ENCODE measurements at regions not wholly inside any gene's neighbourhood (a gene's known extent, or its start where the extent isn't known, plus 50 kb on each side); places are given as distances from the start of the nearest gene placed in this dataset.

DNA sequence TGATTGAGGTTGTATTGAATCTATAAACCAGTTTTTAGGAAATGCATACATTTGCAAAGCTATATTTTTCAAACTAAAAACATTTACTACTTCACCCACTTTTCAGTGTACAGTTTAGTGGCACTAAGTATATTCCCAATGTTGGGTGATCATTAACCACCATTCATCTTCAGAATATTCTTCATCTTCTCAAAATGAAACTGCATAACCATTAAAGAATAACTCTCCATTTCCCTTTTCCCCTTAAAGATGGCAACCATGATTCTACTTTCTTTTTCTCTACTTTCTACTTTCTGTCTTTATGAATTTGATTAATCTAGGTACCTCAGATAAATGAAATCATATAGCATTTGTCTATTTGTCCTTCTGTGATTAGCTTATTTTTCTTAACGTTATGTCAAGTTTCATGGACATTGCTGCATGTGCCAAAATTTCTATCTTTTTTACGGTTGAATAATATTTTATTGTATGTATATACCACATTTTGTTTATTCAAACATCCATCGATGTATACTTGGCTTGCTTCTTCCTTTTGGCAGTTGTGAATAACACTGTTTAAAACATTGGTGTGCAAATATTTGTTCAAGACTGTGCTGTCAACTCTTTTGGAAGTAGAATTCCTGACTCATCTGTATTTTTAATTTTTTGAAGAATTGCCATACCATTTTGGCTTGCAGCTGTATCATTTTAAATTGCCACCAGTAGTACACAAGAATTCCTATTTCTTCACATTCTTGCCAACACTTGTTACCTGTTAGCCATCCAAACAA, 104.9 kb downstream of the RPRM start:
- no peaks in the 10 kb centered on the region for H3K4me1 ChIP-seq
- no peak overlapping the region for H2AFZ ChIP-seq
- H3K36me3 ChIP-seq (ENCODE audit: control insufficient read depth, insufficient read depth, low read length): no peaks in the 10 kb centered on the region
- H3K4me3 ChIP-seq (ENCODE audit: low read depth, low read length): no peak overlapping the region
- TF ChIP-seq, protein P1, sequence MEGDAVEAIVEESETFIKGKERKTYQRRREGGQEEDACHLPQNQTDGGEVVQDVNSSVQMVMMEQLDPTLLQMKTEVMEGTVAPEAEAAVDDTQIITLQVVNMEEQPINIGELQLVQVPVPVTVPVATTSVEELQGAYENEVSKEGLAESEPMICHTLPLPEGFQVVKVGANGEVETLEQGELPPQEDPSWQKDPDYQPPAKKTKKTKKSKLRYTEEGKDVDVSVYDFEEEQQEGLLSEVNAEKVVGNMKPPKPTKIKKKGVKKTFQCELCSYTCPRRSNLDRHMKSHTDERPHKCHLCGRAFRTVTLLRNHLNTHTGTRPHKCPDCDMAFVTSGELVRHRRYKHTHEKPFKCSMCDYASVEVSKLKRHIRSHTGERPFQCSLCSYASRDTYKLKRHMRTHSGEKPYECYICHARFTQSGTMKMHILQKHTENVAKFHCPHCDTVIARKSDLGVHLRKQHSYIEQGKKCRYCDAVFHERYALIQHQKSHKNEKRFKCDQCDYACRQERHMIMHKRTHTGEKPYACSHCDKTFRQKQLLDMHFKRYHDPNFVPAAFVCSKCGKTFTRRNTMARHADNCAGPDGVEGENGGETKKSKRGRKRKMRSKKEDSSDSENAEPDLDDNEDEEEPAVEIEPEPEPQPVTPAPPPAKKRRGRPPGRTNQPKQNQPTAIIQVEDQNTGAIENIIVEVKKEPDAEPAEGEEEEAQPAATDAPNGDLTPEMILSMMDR (IDR thresholded peaks at IDR 0.05): no peak
- no peaks in the 10 kb centered on the region for H3K79me2 ChIP-seq
- no peaks in the 10 kb centered on the region for H3K27me3 ChIP-seq (ENCODE audit: control insufficient read depth, insufficient read depth, low read length)
- no peak overlapping the region for H3K9ac ChIP-seq
- no peaks in the 10 kb centered on the region for H3K9me3 ChIP-seq (ENCODE audit: control insufficient read depth, low read length)
- no peak overlapping the region for H3K27ac ChIP-seq
- H3K4me2 ChIP-seq (ENCODE audit: low read length): no peak overlapping the region

DNA sequence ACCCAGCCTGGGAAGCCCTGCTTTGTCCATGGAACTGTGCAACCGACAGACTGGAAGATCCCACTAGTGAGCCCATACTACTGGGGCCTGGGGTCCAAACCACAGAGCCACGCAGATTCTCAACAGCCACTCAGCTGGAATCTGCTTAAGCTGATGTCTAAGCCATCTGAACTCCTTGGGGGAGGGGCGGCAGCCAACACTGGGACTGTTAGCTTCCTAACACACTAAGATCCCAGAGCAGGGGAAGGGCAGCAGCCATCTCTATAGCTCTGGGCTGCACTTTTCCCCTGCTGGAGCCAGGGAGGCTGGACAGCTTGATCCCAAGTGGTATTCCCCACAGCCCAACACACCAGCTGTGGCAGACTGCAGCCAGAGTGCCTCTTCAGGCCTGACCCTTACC, 118.3 kb downstream of the RPRM start:
- no peak overlapping the region for H2AFZ ChIP-seq
- H3K9ac ChIP-seq: no peak overlapping the region
- no peaks in the 10 kb centered on the region for H3K27me3 ChIP-seq (ENCODE audit: control insufficient read depth, insufficient read depth, low read length)
- no peak overlapping the region for H3K4me3 ChIP-seq (ENCODE audit: low read depth, low read length)
- no peaks in the 10 kb centered on the region for H3K36me3 ChIP-seq (ENCODE audit: control insufficient read depth, insufficient read depth, low read length)
- H3K79me2 ChIP-seq: no peaks in the 10 kb centered on the region
- TF ChIP-seq, protein P1 (IDR thresholded peaks at IDR 0.05): no peak
- H3K4me1 ChIP-seq: no peaks in the 10 kb centered on the region
- H3K9me3 ChIP-seq (ENCODE audit: control insufficient read depth, low read length): no peaks in the 10 kb centered on the region
- H3K27ac ChIP-seq: no peak overlapping the region
- H3K4me2 ChIP-seq (ENCODE audit: low read length): no peak overlapping the region

DNA sequence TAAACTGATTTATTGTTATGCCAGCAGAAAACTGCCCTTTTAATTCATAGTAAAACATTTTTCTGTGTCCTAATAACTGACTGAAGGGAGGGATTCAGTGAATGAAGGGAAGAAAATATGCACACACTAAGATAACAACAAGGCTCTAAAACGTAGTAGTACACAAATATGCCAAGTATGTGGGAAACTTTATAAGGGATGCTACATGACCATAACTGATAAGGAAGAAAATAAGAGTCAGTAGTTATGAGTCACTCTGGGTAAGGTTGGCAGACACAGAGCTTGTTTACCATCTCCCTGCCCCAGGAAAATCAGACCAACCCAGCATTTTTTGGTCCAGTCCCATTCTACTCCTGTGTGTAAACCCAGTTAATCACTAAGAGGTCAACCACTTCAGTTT, 124.2 kb downstream of the RPRM start:
- no peaks in the 10 kb centered on the region for H3K4me1 ChIP-seq
- no peaks in the 10 kb centered on the region for H3K27me3 ChIP-seq (ENCODE audit: control insufficient read depth, insufficient read depth, low read length)
- H2AFZ ChIP-seq: no peak overlapping the region
- TF ChIP-seq, protein P1 (IDR thresholded peaks at IDR 0.05): no peak
- no peak overlapping the region for H3K9ac ChIP-seq
- no peaks in the 10 kb centered on the region for H3K36me3 ChIP-seq (ENCODE audit: control insufficient read depth, insufficient read depth, low read length)
- no peak overlapping the region for H3K27ac ChIP-seq
- H3K4me3 ChIP-seq (ENCODE audit: low read depth, low read length): no peak overlapping the region
- H3K79me2 ChIP-seq: no peaks in the 10 kb centered on the region
- H3K9me3 ChIP-seq (ENCODE audit: control insufficient read depth, low read length): no peaks in the 10 kb centered on the region
- H3K4me2 ChIP-seq (ENCODE audit: low read length): no peak overlapping the region

DNA sequence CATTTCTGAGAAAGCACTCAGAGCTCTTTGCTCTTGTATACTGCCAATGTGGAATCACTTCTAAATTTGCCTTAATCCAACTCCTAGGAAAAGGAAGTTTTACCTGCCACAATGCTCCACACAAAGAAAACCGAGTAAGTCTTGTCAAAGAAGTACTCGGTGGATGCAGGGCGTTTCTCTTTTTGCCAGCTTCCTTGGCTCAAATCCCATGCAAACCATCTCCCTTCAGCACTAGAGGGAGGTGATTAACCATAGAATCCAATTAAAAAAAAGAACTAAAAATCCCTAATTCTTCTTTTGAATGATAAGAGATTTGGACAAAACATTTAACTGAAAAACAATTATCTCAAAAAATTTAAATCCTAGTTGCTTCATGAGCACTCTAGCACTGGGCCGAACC, 129.0 kb downstream of the RPRM start:
- Histone ChIP-seq H3K4me1 (no peaks in the 10 kb centered on the region), H3K27me3 (ENCODE audit: control insufficient read depth, insufficient read depth, low read length) (no peaks in the 10 kb centered on the region), H3K4me3 (ENCODE audit: low read depth, low read length) (no peak overlapping the region), H3K79me2 (no peaks in the 10 kb centered on the region), H3K9ac (no peak overlapping the region), H3K4me2 (ENCODE audit: low read length) (no peak overlapping the region), H3K9me3 (ENCODE audit: control insufficient read depth, low read length) (no peaks in the 10 kb centered on the region), H3K27ac (no peak overlapping the region), H2AFZ (no peak overlapping the region), H3K36me3 (ENCODE audit: control insufficient read depth, insufficient read depth, low read length) (no peaks in the 10 kb centered on the region)
- TF ChIP-seq, protein P1 (IDR thresholded peaks at IDR 0.05): no peak

All from parathyroid adenoma (tissue), 2 donors.